Ishikawa (cell line): ENCODE measurements at regions not wholly inside any gene's neighbourhood (a gene's known extent, or its start where the extent isn't known, plus 50 kb on each side); places are given as distances from the start of the nearest gene placed in this dataset.

Experiments
- CEBPB ChIP-seq: IDR thresholded peaks from 2 replicates; pipeline ENCODE4 v1.6.1; 2012
- CREB1 ChIP-seq: IDR thresholded peaks from 2 replicates; pipeline ENCODE4 v1.6.1; 2012; ENCODE audit warnings: low read depth
- EGR1 ChIP-seq: IDR thresholded peaks from 2 replicates; pipeline ENCODE4 v1.6.1; 2012
- EP300 ChIP-seq: IDR thresholded peaks from 2 replicates; pipeline ENCODE4 v1.6.1; 2012; ENCODE audit warnings: borderline replicate concordance
- FOXM1 ChIP-seq: IDR thresholded peaks from 2 replicates; pipeline ENCODE4 v1.6.1; 2012; ENCODE audit warnings: low read depth, borderline replicate concordance
- MAX ChIP-seq: IDR thresholded peaks from 2 replicates; pipeline ENCODE4 v1.6.1; 2012
- NFIC ChIP-seq: IDR thresholded peaks from 2 replicates; pipeline ENCODE4 v1.6.1; 2012
- RAD21 ChIP-seq: IDR thresholded peaks from 2 replicates; pipeline ENCODE4 v1.6.1; 2012; ENCODE audit warnings: low read depth
- REST ChIP-seq: IDR thresholded peaks from 2 replicates; pipeline ENCODE4 v1.6.1; 2012; ENCODE audit warnings: low read depth, mild to moderate bottlenecking
- TAF1 ChIP-seq: IDR thresholded peaks from 2 replicates; pipeline ENCODE4 v1.6.1; 2012; ENCODE audit warnings: low read depth, mild to moderate bottlenecking
- TCF12 ChIP-seq: IDR thresholded peaks from 2 replicates; pipeline ENCODE4 v1.6.1; 2012; ENCODE audit warnings: low read depth
- TEAD4 ChIP-seq: IDR thresholded peaks from 2 replicates; pipeline ENCODE4 v1.6.1; 2012
- USF1 ChIP-seq: IDR thresholded peaks from 2 replicates; pipeline ENCODE4 v1.6.1; 2012
- YY1 ChIP-seq: IDR thresholded peaks from 2 replicates; pipeline ENCODE4 v1.6.1; 2012; ENCODE audit warnings: low read depth
- ZBTB7A ChIP-seq: IDR thresholded peaks from 2 replicates; pipeline ENCODE4 v1.6.1; 2012; ENCODE audit warnings: low read depth

- TF ChIP-seq EGR1 (no peak), NFIC (no peak), TEAD4 (no peak), MAX (no peak), CEBPB (no peak), TCF12 (no peak), TAF1 (no peak), CREB1 (no peak), ZBTB7A (no peak), REST (no peak), USF1 (no peak), FOXM1 (no peak), EP300 (no peak), RAD21 (no peak), YY1 (no peak)
Observed at GRCh38 chr3:98710067-98710659, 53.0 kb upstream of the ST3GAL6 start.

GRCh38 chr3:98711426-98711825, 51.7 kb upstream of the ST3GAL6 start:
- TF ChIP-seq TEAD4 (no peak), FOXM1 (no peak), TCF12 (no peak), RAD21 (no peak), NFIC (no peak), CEBPB (no peak), MAX (no peak), REST (no peak), CREB1 (no peak), EGR1 (no peak), EP300 (no peak), USF1 (no peak)

- TF ChIP-seq MAX, result no peak
- no peak for TF ChIP-seq RAD21
- no peak for TF ChIP-seq FOXM1
- TF ChIP-seq TAF1, result no peak
Observed at GRCh38 chr3:98712726-98713125, 50.4 kb upstream of the ST3GAL6 start.
